IPS-11a (cell line): ENCODE measurements at regions not wholly inside any gene's neighbourhood (a gene's known extent, or its start where the extent isn't known, plus 50 kb on each side); places are given as distances from the start of the nearest gene placed in this dataset.

ENCODE experiments used
- H3K4me3 ChIP-seq: one replicate; pipeline ENCODE4 v1.5.1; 2013; ENCODE audit warnings: low read depth, low read length, control low read depth

GRCh38 chr3:182052332-182052731 lies 340.6 kb downstream of the SOX2 start:
- no peak overlapping the region for H3K4me3 ChIP-seq

DNA sequence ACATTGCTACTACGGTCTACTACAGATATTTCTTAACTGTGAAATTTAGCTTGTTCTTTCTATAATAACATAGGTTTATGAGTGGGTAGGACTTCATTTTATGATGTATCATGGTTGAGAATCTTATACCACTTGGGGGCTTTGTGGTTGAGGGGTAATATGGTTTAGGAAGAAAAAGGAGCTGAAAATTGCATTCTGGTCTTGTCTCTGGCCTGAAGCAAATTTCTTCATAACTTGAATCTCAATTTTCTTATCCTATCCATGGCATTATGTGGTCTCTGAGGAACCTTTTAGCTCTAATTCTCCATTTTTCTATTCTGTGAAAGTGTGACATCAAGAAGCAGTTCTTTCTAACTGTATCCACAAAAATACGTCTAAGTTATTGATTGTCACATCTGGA lies 341.0 kb downstream of the SOX2 start:
- no peak overlapping the region for H3K4me3 ChIP-seq

GRCh38 chr3:182058488-182058887 lies 346.8 kb downstream of the SOX2 start:
- no peak overlapping the region for H3K4me3 ChIP-seq

GRCh38 chr3:182063742-182064141 lies 352.0 kb downstream of the SOX2 start:
- H3K4me3 ChIP-seq: no peak overlapping the region

DNA sequence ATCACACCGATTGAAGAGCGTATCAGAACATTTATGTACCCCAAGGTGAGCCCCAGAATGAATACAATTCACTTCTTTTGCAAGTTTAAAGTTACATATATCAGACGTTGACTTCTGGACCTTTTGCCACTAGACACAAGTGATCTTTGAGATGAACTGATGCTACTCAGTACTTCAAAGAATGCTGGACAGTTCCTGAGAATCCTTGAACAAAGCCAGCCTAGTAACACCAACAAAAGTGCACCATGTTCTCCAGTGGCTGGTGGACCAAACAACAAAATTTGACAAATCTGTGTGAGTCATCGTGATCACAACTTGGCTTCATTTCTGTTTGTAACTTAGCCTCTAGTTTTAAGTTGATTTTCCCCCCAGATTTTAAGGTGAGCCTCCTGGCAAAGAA lies 355.7 kb downstream of the SOX2 start:
- no peak overlapping the region for H3K4me3 ChIP-seq

DNA sequence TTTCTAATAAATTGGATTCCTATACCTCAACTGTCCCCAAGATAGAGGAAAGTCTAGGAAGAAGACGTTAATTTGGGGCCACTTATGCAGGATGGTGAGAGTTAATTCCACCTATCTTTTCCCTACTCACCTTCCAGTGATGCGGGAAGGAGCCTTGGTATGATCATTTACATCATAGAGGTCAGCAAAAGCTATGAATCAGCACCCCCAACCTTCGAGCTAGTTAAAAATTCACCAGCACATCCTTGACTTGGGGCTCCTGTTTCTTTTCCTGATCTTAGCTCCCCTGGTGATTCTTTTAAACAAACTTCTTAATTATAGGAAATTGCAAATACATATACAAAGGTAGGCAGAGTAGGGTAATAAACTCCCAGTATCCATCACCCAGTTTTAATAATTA lies 366.6 kb downstream of the SOX2 start:
- no peak overlapping the region for H3K4me3 ChIP-seq

- no peak overlapping the region for H3K4me3 ChIP-seq
Measured at GRCh38 chr3:182078929-182079328, 367.2 kb downstream of the SOX2 start.

DNA sequence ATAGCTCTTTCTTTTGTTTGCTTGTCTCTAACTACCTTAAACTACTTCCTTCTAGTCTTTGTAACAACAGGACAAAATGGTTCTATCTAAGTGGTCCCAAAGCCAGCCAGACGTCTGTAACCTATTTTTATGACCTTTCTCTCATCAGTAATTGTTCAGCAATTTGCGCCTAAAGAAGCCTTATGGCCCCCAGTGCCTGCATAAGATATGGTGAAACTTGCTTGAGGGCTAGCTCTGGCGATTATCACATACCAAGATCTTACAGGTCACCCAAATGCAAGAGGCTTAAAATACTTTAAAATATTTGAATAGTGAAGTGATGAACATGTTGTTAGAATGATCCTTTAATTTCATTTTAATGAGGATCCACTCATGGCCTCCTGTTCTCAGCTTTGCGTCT lies 369.4 kb downstream of the SOX2 start:
- no peak overlapping the region for H3K4me3 ChIP-seq

DNA sequence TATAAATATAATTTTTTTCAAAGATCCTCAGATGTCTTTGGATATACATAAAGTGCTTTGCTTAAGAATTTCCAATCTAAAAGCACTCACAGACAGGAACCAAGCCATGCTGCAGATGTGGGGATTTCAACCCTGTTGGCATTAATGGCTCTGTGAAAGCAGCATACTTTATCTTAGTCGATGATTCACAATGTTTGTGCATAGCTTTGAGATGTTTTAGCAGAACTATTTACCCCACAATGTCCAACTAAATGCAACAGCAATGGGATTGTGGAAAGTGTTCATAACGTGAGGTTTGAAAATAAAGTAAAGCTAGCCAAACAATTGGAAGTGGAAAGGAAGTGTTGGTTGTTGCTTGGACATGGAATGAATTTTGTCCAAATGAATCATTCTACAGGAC lies 371.4 kb downstream of the SOX2 start:
- no peak overlapping the region for H3K4me3 ChIP-seq

DNA sequence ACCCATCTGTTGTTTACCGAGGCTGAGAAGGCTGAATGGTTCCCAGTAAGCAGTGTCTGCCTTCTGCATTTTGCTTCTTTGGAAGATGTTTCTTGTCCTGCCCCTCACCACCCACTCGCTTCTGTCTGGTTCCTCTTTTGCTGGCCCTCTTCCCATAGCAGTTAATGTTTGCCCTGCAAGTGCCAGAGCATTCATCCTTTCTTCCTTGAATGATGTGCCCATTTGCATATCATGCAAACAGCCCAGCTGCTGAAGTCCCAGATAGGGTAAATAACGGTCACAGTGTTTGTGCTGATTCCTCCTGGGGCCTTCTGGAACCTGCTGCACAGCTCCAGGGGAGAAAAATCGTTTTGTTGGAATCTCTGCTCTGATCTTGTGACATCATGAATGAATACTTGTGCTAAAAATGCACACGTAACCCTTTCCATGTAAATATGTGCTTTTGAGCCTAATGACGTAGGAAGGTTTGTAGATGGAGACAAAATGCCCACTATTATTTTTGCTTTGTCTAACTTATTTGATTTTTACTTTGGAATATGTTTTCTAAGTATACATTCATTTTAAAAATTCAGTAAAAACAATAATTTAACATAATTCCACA lies 381.0 kb downstream of the SOX2 start:
- no peak overlapping the region for H3K4me3 ChIP-seq

- no peak overlapping the region for H3K4me3 ChIP-seq
Measured at GRCh38 chr3:182094321-182094720, 382.6 kb downstream of the SOX2 start.

DNA sequence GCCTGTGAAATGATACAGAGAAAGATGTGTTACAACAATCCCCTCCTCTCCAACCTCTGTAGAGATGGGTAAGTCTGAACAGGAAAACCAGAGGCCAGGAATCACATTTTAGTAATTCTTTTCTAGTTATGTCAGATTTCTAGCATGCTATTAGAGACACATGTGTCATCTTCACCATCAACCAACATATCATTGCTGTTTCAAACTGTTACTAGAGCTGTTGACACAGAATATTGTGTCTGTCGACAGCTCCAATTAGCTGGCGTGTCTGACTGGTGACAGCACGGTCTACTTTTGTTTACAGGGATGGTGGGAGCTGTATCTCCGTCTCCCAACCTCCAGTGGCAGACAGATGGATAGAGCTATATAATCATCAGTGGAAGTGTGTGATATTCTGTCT lies 393.2 kb downstream of the SOX2 start:
- H3K4me3 ChIP-seq: no peak overlapping the region

- no peak overlapping the region for H3K4me3 ChIP-seq
Measured at GRCh38 chr3:182105875-182106274, 394.1 kb downstream of the SOX2 start.

GRCh38 chr3:182108371-182108770 lies 396.6 kb downstream of the SOX2 start:
- no peak overlapping the region for H3K4me3 ChIP-seq

GRCh38 chr3:182111967-182112366 lies 400.2 kb downstream of the SOX2 start:
- H3K4me3 ChIP-seq: no peak overlapping the region

- H3K4me3 ChIP-seq: no peak overlapping the region
Measured at GRCh38 chr3:182115328-182116015, 403.7 kb downstream of the SOX2 start.

DNA sequence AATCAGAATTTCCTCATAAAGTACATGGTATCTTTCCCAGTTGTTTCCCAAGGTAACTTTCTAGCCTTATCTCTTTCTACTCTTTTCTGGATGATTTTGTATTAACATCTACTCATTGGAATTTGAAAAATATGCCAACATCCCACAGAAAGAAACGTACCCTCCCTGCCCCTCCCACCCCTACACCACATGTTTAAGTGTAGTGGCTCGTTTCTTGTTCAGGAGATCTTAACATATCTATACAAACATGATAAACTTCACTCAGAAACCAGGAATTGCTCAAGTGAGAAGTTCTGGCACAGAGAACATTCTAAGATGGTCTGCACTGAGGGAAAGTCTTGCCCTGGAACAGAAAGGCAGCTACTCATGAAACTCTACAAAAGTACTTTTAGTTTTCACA lies 404.7 kb downstream of the SOX2 start:
- no peak overlapping the region for H3K4me3 ChIP-seq

DNA sequence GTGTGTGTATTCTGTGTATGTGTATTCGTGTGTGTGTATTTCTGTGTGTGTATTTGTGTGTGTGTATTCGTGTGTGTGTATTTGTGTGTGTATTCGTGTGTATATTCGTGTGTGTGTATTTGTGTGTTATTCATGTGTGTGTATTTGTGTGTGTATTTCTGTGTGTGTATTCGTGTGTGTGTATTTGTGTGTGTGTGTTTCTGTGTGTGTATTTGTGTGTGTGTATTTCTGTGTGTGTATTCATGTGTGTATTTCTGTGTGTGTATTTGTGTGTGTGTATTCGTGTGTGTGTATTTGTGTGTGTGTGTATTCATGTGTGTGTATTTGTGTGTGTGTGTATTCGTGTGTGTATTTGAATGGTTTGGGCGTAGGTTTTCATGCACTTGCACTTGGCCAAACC lies 405.4 kb downstream of the SOX2 start:
- H3K4me3 ChIP-seq: no peak overlapping the region

GRCh38 chr3:182117583-182117982 lies 405.9 kb downstream of the SOX2 start:
- H3K4me3 ChIP-seq: no peak overlapping the region

DNA sequence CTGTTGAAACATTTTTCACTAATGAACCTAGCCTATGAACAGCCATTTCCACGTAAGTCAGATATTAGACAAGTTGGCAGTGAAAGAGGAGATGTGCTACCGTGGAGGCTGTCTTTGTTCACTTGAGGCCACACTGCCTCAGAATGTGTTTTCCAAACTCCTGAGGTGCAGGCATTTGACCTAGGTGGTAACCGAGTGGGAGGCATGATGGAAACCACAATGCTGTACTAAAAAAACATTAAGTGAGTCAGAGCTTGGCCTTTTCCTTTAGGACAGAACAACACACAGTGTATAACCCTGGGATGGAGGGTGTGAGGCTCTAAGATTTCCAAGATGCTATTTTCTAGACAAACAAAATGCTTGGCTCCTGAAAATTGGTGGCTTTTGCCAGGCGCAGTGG lies 406.3 kb downstream of the SOX2 start:
- H3K4me3 ChIP-seq: no peak overlapping the region

GRCh38 chr3:182121401-182121800 lies 409.7 kb downstream of the SOX2 start:
- no peak overlapping the region for H3K4me3 ChIP-seq

GRCh38 chr3:182122779-182123178 lies 411.1 kb downstream of the SOX2 start:
- H3K4me3 ChIP-seq: no peak overlapping the region

DNA sequence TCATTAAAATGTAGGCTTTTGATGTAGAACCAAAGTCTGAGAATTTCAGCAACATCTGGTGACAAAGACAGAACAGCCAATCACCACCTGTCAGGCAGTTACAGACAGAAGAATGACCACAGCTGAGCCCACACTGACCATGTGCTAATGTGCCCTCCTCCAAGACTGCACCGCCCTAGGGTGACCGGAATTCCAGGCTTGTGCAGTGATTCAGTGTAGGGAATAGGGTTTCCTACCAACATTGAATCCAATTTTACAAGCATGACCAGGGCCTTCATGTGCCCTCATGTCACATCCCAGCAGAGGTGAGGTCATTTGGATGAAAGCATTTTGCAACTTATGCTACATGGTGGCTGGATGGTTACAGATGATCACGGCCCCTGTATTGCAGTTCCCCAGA lies 412.5 kb downstream of the SOX2 start:
- H3K4me3 ChIP-seq: no peak overlapping the region
